ENCODE measurements at regions not wholly inside any gene's neighbourhood (a gene's known extent, or its start where the extent isn't known, plus 50 kb on each side); places are given as distances from the start of the nearest gene placed in this dataset.

GRCh38 chr1:55816456-55817426 is 601.6 kb upstream of the USP24 start:
- TF ChIP-seq CTCF (IDR thresholded peaks at IDR 0.05 in 8 of 11, conservative IDR thresholded peaks at IDR 0.05 in 3 of 11) (no peak), POLR2AphosphoS5 (IDR thresholded peaks at IDR 0.05) (no peak)
